ENCODE measurements at regions not wholly inside any gene's neighbourhood (a gene's known extent, or its start where the extent isn't known, plus 50 kb on each side); places are given as distances from the start of the nearest gene placed in this dataset.

DNA sequence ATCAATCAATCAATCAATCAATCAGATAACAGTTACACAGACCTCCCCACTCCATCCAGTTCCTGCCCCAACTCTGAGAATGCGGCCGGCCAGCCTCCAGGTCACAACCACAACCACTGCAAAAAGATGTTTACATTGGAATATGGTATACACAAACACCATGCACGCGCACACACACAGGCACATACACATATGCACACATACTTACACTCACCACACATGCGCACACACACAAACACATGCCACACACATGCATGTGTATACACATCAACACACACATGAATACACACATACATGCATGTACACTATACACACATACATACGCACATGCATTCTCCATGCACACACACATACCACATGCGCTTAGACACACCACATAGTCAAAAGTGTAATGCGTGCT is 131.1 kb downstream of the PXDC1 start:
- no peaks in the 10 kb centered on the region for H3K4me1 ChIP-seq
- no peak for TF ChIP-seq POLR2A (IDR thresholded peaks at IDR 0.05)
- TF ChIP-seq, protein P1, sequence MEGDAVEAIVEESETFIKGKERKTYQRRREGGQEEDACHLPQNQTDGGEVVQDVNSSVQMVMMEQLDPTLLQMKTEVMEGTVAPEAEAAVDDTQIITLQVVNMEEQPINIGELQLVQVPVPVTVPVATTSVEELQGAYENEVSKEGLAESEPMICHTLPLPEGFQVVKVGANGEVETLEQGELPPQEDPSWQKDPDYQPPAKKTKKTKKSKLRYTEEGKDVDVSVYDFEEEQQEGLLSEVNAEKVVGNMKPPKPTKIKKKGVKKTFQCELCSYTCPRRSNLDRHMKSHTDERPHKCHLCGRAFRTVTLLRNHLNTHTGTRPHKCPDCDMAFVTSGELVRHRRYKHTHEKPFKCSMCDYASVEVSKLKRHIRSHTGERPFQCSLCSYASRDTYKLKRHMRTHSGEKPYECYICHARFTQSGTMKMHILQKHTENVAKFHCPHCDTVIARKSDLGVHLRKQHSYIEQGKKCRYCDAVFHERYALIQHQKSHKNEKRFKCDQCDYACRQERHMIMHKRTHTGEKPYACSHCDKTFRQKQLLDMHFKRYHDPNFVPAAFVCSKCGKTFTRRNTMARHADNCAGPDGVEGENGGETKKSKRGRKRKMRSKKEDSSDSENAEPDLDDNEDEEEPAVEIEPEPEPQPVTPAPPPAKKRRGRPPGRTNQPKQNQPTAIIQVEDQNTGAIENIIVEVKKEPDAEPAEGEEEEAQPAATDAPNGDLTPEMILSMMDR (IDR thresholded peaks at IDR 0.05): no peak
- no peaks in the 10 kb centered on the region for H3K36me3 ChIP-seq
- H3K9me3 ChIP-seq: no peaks in the 10 kb centered on the region
- DNase-seq (no peak), ATAC-seq (no peak)
- intact Hi-C loops (cut with DNase I): no loop called here
- WGBS (ENCODE audit: insufficient coverage, low coverage, low lambda C conversion rate, missing lambda C conversion rate): 100% methylated on average over 6 of the region's 8 CpGs
- H3K27me3 ChIP-seq: no peaks in the 10 kb centered on the region
- H3K4me3 ChIP-seq: no peak overlapping the region
- H3K27ac ChIP-seq: no peak overlapping the region

DNA sequence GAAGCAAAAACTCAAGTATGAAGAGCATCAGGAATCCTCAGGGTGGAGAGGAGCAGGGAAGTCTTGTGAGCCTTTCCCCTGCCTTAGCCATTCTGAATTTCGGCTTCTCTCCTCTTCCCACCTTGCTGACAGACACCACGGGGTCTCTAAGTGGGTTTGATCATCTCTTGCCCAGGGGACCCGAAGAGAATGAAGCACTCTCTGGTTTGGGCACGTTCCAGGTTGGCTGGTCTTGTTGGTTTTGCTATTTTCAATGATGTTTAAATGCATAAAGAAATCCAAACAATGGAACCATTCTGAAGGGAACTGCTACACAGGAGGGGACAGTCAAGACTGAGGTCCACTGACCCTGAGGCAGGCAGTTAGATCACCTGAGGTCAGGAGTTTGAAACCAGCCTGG is 131.7 kb downstream of the PXDC1 start:
- Histone ChIP-seq H3K36me3 (no peaks in the 10 kb centered on the region), H3K4me1 (no peaks in the 10 kb centered on the region), H3K9me3 (no peaks in the 10 kb centered on the region), H3K4me3 (no peak overlapping the region), H3K27me3 (no peaks in the 10 kb centered on the region), H3K27ac (no peak overlapping the region)
- no peak for DNase-seq
- TF ChIP-seq, protein P1 (IDR thresholded peaks at IDR 0.05): no peak
- no peak for TF ChIP-seq POLR2A (IDR thresholded peaks at IDR 0.05)
- no peak for ATAC-seq
- no CpG with 5 or more reads among the region's 4 CpGs for WGBS (ENCODE audit: insufficient coverage, low coverage, low lambda C conversion rate, missing lambda C conversion rate)
- intact Hi-C loops (cut with DNase I): no loop called here

DNA sequence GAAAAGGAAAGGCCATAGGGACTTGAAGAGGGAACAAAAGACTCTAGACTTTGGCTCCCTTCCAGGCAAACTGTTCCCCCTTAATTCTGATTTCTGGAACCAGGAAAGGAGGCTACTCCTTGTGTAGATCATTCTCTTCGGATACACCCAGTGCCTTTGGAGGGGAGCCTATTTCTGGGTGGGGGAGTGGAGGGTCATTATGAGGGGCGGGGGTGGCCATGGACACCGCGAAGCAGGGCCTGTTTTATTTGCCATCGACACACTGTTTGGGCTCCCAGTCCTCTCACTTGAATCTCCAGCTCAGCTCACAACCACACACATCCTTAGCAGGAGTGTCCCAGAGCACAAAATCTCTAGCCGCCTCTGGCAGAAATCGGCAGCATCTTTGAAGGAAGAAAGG is 132.3 kb downstream of the PXDC1 start:
- no peak for ATAC-seq
- 100% methylated on average over 2 of the region's 7 CpGs for WGBS (ENCODE audit: insufficient coverage, low coverage, low lambda C conversion rate, missing lambda C conversion rate)
- Histone ChIP-seq H3K36me3 (no peaks in the 10 kb centered on the region), H3K4me1 (no peaks in the 10 kb centered on the region), H3K4me3 (no peak overlapping the region), H3K9me3 (no peaks in the 10 kb centered on the region), H3K27me3 (no peaks in the 10 kb centered on the region), H3K27ac (no peak overlapping the region)
- TF ChIP-seq, protein P1 (IDR thresholded peaks at IDR 0.05): no peak
- TF ChIP-seq POLR2A (IDR thresholded peaks at IDR 0.05): no peak
- no peak for DNase-seq
- intact Hi-C loops (cut with DNase I): no loop called here

DNA sequence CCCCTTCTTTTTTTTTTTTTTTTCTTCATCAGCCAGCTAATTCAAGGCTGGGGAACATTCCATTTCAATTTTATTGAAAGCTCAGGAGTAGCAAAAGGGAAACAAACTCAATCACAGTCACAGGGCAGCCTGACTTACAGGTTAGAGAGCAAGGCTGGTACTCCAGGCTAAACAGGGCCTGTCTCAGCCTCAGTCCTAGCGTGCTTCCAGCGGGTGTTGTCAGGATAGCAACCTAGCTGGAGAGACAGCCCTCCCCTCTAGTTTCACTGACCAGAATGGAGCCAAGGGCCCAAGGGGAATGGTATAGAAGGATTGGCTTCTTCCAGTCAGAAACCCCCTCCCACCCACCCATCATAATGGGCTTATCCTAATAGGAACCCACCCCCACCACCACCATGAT is 132.9 kb downstream of the PXDC1 start:
- Histone ChIP-seq H3K27me3 (no peaks in the 10 kb centered on the region), H3K9me3 (no peaks in the 10 kb centered on the region), H3K4me1 (no peaks in the 10 kb centered on the region), H3K36me3 (no peaks in the 10 kb centered on the region), H3K4me3 (no peak overlapping the region), H3K27ac (no peak overlapping the region)
- intact Hi-C loops (cut with DNase I): no loop called here
- TF ChIP-seq POLR2A (IDR thresholded peaks at IDR 0.05): no peak
- TF ChIP-seq, protein P1 (IDR thresholded peaks at IDR 0.05): no peak
- DNase-seq (no peak), ATAC-seq (no peak)
- 100% methylated on average over 2 of the region's 2 CpGs for WGBS (ENCODE audit: insufficient coverage, low coverage, low lambda C conversion rate, missing lambda C conversion rate)

DNA sequence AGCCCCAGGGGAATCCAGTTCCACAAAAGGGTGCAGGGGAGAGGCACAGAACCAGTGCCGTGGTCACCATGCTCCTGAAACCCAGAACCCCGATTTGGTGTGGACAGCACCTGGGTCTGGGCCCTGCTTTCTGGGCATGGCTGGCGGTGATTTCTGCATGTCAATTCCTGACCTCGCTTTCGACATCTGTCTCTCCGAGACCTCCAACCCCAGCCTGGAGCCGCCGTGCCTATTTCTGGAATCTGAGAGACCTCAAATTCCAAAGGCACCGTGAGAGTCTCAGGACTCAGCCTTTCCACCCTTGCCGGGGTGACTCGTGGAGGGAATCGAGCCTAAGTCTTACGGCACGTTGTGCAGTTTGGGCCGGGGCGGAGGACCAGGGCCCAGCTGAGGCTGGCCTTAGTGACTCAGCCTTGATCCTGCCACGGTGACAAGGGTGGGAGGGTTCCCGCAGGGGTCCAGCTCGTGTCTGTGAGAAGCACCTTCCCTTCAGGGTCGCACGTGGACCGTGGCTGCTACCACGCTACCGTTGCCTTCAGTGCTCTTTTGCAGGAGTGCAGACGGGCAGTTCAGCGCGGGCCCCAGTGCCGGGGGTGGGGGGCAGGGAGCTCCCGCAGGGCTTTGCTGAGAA is 133.7 kb downstream of the PXDC1 start:
- Histone ChIP-seq H3K9me3 (no peaks in the 10 kb centered on the region), H3K4me1 (no peaks in the 10 kb centered on the region), H3K27me3 (no peaks in the 10 kb centered on the region), H3K36me3 (no peaks in the 10 kb centered on the region), H3K27ac (no peak overlapping the region), H3K4me3 (no peak overlapping the region)
- ATAC-seq (no peak), DNase-seq (no peak)
- WGBS (ENCODE audit: insufficient coverage, low coverage, low lambda C conversion rate, missing lambda C conversion rate): 73% methylated on average over 9 of the region's 29 CpGs
- intact Hi-C loops (cut with DNase I): no loop called here
- no peak for TF ChIP-seq POLR2A (IDR thresholded peaks at IDR 0.05)
- TF ChIP-seq, protein P1 (IDR thresholded peaks at IDR 0.05): no peak
